AG20443 (cell line): ENCODE measurements at regions not wholly inside any gene's neighbourhood (a gene's known extent, or its start where the extent isn't known, plus 50 kb on each side); places are given as distances from the start of the nearest gene placed in this dataset.

ENCODE experiments used
- DNase-seq: peaks from one replicate; pipeline ENCODE4 v3.0.0; 2012; ENCODE audit warnings: low spot score, mixed read lengths

DNA sequence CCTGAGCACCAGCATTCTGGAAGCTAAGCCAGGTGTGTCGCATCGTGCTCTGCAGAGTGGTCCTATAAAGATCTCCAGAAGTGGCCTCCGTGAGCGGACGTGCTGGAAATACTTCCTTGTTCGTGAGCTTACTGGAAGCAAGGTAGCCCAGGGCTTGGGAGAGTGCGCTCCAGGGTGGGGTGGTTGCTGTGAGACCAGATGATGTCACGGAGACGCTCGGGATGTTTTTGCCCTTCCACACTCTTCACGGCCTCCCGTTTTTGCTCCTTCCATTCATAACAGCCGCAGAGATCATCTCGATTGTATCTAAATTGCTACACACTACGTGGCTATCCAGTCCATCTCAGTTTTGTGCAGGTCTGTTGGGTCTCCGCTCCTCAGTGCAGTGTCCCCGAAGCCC, 373.4 kb downstream of the THBS2 start:
- no peak for DNase-seq

DNA sequence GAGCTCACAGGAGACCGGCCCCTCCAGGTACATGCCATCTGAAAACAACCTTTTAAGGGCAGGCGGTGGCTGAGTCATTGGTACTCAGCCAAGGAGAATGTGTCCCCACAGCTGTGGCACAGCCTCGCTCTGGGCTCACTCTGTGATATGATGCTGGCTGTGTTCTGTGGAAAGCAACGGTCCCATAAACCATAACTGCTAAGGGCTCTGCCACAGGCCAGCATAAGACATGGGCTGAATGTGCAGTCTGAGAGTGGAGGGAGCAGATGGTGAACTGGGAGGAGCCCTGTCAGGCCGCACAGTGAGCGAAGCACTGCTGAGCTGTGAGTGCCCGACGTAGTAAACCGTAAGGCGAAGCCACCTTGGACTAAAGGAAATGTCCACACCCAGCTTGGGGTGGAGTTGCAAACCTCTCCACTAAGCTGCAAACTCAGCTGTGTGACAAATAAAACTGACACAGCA, 375.8 kb downstream of the THBS2 start:
- DNase-seq: peak; percentile 53

DNA sequence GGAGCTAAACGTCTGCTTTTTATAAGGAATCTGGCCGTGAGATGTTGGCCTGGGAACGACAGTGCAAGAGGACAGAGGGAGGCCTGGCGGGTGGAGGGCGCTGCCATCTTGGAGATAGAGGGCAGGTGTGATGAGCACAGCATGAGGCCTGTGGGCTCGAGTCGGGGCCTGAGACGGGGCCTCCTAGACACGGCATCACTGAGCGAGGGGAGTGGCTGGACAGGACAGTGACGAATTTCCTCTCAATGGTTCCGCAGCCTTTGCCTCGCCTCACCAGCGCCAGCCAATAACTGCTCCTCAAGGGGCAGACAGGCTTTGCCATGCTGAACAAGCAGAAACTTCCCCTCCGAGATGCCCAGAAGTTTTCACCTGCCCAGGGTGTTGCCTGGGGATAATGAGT, 376.7 kb downstream of the THBS2 start:
- no peak for DNase-seq

DNA sequence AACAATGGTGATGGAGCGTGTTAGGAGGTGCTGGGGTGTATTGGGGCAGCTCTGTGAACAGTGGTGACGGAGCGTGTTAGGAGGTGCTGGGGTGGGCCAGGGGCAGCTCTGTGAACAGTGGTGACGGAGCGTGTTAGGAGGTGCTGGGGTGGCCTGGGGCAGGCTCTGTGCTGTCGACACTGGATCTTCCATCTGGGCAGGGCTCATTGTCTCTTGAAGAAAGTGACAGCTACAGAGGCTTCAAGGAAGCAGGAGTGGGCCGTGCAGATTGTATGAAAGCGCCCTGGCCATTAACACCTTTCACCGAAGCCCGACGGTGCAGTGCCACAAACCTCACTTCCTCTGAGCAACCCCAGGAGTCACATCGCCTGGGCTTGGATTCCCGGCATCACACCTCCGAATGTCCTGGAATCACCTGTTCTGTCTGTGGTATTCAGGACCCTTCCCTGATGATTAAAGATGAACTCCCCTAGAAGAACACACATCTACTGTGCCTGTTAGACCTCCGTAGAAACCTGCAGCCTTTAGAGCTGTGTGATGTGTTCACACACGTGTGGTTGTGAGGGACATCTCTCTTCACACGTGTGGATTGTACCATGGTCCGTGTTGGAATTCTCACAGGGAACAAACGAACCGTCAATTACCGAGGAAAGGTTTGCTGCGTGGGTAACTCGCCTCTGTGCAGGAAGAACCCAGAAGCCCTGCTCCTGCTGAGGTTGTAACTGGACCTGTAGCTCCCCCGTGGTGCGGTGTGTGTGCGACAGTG, 377.7 kb downstream of the THBS2 start:
- DNase-seq: no peak

DNA sequence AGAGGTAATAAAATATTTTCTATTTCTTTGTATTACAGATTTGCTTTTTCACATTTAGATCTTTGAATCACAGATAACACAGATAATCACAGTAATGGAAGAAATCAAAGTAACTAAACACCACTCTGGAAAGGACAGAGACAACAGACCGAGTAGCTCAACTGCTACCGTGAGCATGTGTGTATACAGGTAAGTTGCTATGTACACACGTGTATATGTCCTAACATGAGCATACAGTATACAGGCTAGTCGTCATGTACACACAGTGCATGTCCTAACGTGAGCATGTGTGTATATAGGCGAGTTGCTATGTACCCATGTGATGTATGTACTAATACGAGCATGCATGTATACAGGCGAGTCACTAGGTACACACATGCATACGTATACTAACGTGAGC, 379.0 kb downstream of the THBS2 start:
- no peak for DNase-seq

DNA sequence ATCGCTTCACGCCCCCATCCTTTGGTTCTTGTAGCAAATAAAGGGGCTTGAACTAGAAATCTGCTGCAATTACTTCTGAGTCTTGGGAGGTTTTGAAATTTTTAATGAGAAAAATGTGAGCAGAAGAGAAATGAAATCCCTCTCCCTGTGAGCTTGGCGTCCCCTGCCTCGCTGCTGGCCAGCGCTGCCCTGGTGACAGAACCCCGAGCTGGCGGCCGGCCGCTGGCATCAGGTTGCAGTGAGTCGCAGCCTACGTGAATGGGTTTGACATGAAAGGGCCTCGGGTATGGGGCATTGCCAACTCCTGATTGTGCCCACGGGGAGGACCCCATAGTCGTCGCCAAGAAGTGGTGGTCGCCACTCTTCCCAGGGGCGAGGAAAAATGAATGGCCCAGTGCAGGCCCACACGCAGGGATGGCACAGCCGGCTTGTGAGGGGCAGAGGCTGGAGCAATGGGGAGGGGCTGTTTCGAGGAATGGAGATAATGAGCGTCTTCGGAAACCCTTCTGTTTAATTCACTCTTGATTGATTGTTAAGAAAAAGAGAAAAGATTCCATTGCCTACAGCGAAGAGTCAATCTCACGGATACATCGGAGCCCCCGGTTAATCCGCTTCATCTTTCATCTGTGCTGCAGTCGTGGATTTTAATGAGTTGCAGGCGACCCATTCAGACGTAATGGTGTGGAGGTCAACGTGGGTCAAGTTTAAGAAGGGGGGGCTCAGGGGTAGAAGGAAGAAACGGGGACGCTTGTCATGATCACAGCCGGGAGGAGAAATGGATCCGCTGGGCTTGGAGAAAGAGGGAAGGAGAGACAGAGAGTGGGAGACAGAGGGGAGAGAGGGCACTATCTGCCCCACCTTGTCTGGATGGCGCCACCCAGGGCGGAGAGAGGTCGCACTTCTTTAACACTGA, 380.1 kb downstream of the THBS2 start:
- peak; percentile 32 for DNase-seq

DNA sequence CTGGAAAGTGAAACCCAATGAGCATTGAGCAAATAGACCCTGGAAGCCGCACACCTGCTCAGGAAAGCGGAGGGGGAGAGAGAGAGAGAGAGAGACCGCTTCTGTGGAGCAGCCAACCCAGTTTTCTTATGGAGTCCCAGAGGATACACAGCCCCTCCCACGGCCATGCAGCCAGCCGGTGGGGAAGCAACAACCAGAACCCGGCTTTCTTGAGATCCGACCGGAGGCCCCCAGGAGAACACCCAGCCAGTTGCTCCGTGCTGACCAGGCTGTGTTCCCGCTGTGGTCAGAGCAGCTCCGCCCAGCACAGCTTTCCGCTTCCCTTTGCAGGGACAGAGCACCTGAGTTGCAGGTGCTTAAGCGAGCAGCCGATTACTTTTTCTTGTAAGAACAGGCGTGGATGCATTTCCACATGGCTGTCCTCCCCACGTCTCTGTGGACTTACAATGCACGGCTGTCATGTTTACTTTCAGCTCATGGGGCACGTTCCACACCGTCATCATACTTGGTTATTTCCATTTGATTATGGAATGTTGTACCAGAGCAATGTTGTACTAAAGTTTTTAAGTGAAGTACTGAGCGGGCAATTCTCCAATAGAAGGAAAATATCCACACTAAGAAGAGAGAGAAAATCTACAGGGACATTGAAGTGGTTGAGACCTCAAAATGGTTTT, 381.9 kb downstream of the THBS2 start:
- DNase-seq: no peak

DNA sequence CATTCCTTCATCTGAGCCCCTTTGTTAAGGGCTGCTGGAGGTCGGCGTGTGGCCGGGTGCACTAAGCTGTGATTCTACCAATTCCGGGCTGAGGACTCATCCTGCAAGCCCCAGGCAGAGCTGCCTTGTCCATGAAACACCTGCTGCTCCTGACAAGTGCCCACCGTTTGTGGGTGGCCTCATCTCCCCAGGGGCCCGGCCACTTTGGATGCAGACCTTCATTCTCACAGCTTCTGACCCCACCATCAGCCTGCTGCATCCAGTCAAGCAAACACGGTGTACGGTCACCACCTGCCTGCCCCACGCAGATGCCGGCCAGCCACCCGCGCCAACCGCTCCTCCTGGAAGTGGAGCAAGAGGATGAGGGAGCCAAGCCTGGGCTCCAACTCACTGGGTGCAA, 382.7 kb downstream of the THBS2 start:
- DNase-seq: no peak

DNA sequence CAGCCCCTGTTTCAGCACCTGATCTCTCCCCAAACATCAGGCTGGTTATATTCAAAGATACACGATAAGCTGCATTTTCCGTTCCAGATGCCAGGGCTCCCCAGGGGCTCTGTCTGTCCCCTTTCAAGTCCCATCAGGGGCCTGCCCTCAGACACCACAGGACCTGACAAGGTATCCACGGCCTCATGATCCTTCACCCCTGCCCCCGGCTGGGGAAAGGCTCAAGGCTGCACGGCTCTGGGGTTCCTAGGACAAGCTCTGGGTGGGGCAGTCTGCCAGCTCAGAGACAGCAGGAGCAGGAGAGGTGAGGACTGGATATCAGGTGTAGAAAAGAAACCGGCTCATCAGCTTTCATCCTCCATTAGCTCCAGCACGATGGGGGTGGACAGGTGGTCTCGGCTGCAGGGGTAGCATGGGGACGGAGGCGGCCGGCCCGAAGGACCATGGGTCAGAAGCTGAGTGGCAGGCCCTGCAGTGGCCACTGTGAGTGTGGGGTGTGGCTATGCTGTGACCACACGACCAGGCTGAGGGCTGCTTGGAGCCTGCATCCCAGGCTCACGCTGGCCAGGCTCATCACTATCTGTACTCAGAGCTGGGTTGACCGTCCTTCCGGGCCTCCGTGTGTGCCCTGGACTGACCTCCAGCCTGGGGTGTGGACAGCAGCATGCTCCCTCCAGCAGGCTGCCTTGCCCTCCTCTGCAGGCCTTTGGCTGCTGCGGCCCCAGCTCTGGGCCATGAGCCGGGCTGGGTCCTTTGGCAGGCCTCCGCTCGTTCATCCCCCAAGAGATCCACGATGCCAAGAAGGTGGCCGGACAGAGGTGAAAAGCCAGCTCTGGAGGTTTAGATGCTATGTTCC, 386.2 kb downstream of the THBS2 start:
- DNase-seq: no peak

DNA sequence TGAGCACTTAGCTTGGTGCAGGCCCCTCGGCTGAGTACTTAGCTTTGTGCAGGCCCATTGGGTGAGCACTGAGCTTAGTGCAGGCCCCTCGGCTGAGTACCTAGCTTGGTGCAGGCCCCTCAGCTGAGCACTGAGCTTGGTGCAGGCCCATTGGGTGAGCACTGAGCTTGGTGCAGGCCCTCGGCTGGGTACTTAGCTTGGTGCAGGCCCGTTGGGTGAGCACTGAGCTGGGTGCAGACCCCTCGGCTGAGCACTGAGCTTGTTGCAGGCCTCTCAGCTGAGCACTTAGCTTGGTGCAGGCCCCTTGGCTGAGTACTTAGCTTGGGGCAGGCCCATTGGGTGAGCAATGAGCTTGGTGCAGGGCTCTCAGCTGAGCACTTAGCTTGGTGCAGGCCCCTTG, 387.1 kb downstream of the THBS2 start:
- no peak for DNase-seq

DNA sequence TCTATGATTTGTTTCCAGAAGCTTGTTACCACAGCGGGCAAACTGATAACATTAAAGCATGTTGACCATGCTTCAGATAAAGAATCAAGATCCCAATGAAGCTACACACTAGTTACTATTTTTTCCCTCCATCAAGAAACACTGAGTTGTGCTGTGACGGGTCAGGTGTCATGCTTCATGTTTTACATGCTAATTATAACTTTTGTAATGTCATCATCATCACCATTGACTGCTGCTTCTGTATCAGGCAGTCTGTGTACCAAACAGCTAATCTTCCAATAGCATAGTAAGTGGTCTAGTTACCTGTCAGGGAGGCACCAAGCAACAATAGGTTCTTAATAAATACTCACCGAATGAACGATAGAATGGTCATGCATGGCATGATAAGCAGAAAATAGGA, 388.1 kb downstream of the THBS2 start:
- DNase-seq: no peak

DNA sequence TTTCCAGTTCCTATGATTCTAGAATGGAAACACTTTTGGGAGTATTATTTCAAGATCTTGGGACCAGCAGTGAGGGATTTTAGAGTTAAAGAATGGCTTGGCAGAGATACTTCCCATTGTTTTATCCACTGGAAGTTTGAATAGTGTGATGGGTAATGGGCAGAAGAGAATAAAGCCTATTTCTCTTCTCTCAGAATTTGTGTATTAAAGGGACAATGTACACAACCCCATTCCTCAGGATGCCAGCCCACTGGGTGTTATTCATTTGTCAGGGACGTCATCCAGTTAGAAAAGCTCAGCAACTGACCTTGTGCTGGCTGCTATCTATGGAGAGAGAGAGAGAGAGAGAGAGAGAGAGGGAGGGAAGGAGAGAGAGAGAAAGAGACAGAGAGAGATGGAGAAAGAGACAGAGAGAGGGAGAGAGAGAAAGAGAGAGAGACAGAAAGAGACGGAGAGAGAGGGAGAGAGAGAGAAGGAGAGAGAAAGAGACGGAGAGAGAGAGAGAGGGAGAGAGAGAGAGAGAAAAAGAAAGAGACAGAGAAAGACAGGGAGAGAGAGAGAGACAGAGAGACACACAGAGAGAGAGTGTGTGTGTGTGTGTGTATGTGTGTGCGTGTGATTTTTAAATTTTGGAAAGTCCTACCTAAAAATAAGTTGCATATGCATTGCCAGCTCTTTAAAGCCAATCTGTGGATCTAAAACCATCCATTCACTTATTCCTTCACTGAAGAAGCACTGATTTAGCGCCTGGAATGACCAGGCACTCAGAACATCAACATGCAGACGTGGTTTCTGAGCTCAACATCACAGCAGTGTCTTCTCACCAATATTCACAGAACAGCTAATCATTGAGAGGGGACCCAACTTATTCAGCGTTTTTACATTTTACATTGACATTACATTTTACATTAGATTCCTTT, 388.8 kb downstream of the THBS2 start:
- no peak for DNase-seq

DNA sequence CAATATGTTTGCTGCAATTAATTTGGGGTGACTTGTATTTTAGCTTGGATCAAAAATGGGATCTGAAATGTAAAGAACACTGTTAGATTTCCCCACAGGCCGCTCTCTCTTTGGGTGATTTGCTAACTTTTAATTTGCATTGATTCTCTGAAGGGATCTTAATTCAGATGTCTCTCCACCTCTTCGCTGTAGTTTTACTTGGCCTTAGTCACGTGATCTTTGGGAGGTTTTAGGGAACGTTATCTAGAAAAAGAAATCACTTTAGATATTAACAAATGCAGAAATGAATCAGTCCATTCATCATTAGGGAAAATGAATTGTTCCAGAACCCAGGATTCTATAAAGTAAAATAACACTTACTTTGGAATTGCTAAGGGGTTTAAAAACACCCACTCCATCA, 390.2 kb downstream of the THBS2 start:
- DNase-seq: no peak

DNA sequence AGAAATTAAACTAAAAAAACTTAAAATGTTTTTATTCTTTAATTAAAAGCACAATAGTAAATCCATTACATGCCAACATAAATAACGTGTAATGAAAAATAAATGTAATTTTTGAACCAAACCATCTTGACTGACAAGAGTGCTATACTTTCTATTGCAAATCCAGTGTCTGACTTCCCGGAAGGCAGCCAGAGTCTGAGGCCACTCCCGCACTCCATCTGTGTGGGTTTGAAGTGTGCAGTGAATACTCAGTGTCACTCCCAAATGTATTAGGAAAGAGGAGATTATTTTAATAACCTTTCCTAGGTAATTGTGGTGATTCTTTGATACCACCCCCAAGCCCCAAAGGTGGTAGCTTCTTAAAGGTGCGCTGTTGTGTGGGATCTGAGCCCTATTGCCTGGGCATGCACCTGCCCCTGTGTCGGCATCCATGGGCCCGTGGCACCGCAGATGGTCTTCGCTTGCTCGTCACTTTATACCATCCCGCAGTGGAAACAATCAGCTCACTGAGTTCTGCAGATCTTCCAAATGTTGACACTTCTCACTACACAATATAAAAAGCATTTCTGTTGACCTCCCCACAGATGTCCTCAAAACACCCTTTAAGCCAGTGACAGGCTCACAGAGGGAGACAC, 391.2 kb downstream of the THBS2 start:
- no peak for DNase-seq

DNA sequence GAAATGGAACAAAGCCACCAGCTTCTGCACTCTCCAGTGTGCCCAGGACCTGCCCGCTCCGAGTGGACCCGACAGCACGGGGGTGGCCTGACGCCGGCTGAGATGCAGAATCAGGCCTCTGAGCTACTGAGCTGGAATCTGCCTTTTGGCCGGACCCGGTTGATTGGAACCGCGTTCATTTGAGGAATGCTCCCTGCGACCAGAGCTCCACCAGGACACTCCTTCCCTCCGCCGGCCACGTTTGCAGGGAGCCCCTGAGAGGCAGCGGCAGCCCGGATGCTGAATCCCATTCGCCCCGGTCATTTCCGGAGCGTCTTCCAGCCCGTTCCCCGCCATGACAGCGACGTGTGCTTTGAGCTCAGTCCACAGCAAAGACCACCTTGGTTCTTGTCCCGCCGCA, 392.7 kb downstream of the THBS2 start:
- DNase-seq: no peak

DNA sequence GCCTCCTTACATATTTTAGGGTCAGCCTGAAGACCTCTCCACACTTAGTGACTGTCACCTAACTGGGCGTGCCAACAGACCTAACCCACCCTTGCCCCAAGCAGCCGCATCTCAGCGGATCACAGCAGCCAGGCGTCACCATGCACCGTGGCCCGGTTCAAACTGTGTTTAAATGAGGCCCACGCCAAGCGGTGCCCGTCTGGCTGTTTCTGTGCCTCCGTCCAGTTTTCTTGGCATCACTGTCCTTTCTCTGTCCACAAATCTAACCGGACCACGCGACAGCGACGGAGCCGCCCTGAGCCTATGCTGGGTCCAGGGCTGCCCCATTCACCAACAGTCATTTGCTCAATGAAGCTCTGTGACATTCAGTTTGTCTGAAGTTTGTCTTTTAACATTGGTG, 393.3 kb downstream of the THBS2 start:
- no peak for DNase-seq

DNA sequence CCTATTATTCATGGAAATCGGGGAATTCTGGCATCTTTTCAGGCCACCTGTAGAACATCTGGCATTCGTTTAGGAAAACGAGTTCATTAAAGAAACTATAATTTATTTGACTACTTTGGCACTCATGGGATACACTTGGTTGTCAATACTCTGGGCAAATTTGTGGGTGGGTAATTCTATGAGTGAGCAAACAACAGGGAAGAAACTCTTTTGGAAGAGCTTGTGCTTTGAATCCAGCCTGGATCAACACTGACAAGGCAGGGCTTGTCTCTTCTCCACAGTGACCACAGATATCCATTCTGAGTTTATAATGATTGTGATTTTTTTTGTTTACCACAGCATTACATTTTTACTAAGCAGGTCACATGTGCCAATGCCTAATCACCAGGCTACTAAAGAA, 394.7 kb downstream of the THBS2 start:
- DNase-seq: no peak

DNA sequence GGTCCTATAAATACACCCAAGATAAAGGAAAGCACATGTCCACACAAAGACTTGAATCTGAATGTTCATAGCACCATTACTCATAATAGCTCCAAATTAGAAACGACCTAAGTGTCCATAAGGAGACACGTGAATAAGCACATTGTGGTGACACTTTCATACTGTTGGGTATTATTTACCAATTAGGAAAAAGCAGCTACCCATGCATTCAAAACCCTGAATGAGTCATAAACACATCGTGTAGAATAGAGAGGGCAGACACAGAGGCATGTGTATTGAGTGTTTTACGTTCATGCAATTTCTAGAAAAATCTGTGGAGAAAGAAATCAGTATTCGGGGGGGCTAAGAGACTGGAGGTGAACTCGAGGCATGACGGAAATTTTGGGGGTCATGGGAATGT, 396.7 kb downstream of the THBS2 start:
- DNase-seq: no peak

DNA sequence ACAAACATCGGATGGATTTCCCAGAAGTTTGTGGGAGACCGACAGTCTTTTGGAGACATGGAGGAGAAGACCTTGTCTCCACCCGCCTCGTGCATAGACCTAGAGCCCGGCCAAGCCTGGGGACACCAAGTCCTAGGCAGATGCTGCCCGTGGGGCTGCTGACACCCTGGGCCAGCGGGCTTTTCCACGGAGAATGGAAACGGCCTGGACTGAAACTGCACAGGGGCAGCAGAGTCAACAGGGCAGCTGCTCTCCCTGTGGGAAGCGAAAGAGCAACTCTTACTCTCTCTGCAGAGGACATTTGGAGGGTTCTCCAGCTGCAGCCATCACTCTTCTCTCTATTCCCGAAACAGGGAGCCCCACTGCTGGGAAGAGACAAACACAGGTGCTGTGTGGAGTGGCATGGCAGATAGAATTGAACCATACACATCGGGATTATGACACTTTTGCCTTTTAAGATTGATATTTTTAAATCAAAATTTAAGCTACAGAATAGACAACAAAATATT, 401.2 kb downstream of the THBS2 start:
- DNase-seq: peak; percentile 53
